ENCODE measurements at regions not wholly inside any gene's neighbourhood (a gene's known extent, or its start where the extent isn't known, plus 50 kb on each side); places are given as distances from the start of the nearest gene placed in this dataset.

GRCh38 chr21:24850121-24850520 lies 757.2 kb downstream of the MRPL39 start (continued):
- TF ChIP-seq EZH2phosphoT487 (IDR thresholded peaks at IDR 0.05; ENCODE audit: unreplicated experiment) (no peak), ZNF331 (CRISPR knock-in tag; IDR thresholded peaks at IDR 0.05; ENCODE audit: low read depth) (no peak), CREB1 (CRISPR knock-in tag; IDR thresholded peaks at IDR 0.05; ENCODE audit: low read depth) (no peak), NANOG (IDR thresholded peaks at IDR 0.05; ENCODE audit: borderline replicate concordance) (no peak), ZNF114 (CRISPR knock-in tag; IDR thresholded peaks at IDR 0.05) (no peak)

DNA sequence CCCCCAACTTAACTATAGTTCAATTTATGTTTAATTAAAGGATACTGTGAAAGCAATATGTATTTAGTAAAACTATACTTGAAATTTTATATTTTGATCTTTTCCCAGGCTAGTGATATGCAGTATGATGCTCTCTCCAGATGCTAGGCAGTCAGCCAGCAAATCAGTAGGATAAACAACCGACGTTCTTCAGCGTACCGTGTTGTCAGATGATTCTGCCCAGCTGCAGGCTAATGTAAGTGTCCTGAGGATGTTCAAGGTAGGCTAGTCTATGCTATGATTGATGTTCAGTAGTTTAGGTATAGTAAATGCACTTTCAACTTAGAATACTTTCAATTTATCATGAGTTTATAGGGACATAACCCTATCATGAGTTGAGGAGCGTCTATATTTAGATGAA lies 762.6 kb downstream of the MRPL39 start:
- no peaks in the 10 kb centered on the region for H4K20me1 ChIP-seq (replicated peaks; ENCODE audit: insufficient read depth)
- Mint-ChIP-seq H3K27me3 (ENCODE audit: insufficient read depth, low read depth, poor library complexity) (peaks cover 2% of the 10 kb centered on the region), H3K27ac (no peak overlapping the region), H3K4me3 (no peak overlapping the region), H3K4me1 (no peaks in the 10 kb centered on the region), H3K36me3 (ENCODE audit: low read depth) (peaks cover 5% of the 10 kb centered on the region), H3K9me3 (peaks cover 69% of the 10 kb centered on the region)
- no peak overlapping the region for H2AFZ ChIP-seq
- H3K4me1 ChIP-seq (ENCODE audit: insufficient read depth): no peaks in the 10 kb centered on the region
- H3K4me3 ChIP-seq: no peak overlapping the region
- no peak for DNase-seq (ENCODE audit: low spot score)
- H3K27ac ChIP-seq (ENCODE audit: low read depth): no peak overlapping the region
- no peaks in the 10 kb centered on the region; the same call in none of the 2 replicates for H3K9me2 ChIP-seq (ENCODE audit: insufficient read depth)
- no peak for ATAC-seq
- no peaks in the 10 kb centered on the region for H3K79me2 ChIP-seq (replicated peaks; ENCODE audit: insufficient read depth)
- H3F3A ChIP-seq (replicated peaks; ENCODE audit: low read depth): no peaks in the 10 kb centered on the region
- no peak overlapping the region for H3K4me2 ChIP-seq
- no peaks in the 10 kb centered on the region for H3K36me3 ChIP-seq (ENCODE audit: insufficient read depth)
- TF ChIP-seq, protein P1, sequence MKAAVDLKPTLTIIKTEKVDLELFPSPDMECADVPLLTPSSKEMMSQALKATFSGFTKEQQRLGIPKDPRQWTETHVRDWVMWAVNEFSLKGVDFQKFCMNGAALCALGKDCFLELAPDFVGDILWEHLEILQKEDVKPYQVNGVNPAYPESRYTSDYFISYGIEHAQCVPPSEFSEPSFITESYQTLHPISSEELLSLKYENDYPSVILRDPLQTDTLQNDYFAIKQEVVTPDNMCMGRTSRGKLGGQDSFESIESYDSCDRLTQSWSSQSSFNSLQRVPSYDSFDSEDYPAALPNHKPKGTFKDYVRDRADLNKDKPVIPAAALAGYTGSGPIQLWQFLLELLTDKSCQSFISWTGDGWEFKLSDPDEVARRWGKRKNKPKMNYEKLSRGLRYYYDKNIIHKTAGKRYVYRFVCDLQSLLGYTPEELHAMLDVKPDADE (IDR thresholded peaks at IDR 0.05): no peak
- TF ChIP-seq ZNF331 (CRISPR knock-in tag; IDR thresholded peaks at IDR 0.05; ENCODE audit: low read depth): no peak
- TF ChIP-seq EZH2phosphoT487 (IDR thresholded peaks at IDR 0.05; ENCODE audit: unreplicated experiment): no peak
- TF ChIP-seq, protein P2, sequence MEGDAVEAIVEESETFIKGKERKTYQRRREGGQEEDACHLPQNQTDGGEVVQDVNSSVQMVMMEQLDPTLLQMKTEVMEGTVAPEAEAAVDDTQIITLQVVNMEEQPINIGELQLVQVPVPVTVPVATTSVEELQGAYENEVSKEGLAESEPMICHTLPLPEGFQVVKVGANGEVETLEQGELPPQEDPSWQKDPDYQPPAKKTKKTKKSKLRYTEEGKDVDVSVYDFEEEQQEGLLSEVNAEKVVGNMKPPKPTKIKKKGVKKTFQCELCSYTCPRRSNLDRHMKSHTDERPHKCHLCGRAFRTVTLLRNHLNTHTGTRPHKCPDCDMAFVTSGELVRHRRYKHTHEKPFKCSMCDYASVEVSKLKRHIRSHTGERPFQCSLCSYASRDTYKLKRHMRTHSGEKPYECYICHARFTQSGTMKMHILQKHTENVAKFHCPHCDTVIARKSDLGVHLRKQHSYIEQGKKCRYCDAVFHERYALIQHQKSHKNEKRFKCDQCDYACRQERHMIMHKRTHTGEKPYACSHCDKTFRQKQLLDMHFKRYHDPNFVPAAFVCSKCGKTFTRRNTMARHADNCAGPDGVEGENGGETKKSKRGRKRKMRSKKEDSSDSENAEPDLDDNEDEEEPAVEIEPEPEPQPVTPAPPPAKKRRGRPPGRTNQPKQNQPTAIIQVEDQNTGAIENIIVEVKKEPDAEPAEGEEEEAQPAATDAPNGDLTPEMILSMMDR (conservative IDR thresholded peaks at IDR 0.05; ENCODE audit: low read depth in 2 of 2): no peak
- TF ChIP-seq STAT1 (IDR thresholded peaks at IDR 0.05; ENCODE audit: unreplicated experiment): no peak
- TF ChIP-seq JUNB (IDR thresholded peaks at IDR 0.05; ENCODE audit: unreplicated experiment): no peak
- TF ChIP-seq NANOG (IDR thresholded peaks at IDR 0.05; ENCODE audit: borderline replicate concordance): no peak
- TF ChIP-seq, protein P3, sequence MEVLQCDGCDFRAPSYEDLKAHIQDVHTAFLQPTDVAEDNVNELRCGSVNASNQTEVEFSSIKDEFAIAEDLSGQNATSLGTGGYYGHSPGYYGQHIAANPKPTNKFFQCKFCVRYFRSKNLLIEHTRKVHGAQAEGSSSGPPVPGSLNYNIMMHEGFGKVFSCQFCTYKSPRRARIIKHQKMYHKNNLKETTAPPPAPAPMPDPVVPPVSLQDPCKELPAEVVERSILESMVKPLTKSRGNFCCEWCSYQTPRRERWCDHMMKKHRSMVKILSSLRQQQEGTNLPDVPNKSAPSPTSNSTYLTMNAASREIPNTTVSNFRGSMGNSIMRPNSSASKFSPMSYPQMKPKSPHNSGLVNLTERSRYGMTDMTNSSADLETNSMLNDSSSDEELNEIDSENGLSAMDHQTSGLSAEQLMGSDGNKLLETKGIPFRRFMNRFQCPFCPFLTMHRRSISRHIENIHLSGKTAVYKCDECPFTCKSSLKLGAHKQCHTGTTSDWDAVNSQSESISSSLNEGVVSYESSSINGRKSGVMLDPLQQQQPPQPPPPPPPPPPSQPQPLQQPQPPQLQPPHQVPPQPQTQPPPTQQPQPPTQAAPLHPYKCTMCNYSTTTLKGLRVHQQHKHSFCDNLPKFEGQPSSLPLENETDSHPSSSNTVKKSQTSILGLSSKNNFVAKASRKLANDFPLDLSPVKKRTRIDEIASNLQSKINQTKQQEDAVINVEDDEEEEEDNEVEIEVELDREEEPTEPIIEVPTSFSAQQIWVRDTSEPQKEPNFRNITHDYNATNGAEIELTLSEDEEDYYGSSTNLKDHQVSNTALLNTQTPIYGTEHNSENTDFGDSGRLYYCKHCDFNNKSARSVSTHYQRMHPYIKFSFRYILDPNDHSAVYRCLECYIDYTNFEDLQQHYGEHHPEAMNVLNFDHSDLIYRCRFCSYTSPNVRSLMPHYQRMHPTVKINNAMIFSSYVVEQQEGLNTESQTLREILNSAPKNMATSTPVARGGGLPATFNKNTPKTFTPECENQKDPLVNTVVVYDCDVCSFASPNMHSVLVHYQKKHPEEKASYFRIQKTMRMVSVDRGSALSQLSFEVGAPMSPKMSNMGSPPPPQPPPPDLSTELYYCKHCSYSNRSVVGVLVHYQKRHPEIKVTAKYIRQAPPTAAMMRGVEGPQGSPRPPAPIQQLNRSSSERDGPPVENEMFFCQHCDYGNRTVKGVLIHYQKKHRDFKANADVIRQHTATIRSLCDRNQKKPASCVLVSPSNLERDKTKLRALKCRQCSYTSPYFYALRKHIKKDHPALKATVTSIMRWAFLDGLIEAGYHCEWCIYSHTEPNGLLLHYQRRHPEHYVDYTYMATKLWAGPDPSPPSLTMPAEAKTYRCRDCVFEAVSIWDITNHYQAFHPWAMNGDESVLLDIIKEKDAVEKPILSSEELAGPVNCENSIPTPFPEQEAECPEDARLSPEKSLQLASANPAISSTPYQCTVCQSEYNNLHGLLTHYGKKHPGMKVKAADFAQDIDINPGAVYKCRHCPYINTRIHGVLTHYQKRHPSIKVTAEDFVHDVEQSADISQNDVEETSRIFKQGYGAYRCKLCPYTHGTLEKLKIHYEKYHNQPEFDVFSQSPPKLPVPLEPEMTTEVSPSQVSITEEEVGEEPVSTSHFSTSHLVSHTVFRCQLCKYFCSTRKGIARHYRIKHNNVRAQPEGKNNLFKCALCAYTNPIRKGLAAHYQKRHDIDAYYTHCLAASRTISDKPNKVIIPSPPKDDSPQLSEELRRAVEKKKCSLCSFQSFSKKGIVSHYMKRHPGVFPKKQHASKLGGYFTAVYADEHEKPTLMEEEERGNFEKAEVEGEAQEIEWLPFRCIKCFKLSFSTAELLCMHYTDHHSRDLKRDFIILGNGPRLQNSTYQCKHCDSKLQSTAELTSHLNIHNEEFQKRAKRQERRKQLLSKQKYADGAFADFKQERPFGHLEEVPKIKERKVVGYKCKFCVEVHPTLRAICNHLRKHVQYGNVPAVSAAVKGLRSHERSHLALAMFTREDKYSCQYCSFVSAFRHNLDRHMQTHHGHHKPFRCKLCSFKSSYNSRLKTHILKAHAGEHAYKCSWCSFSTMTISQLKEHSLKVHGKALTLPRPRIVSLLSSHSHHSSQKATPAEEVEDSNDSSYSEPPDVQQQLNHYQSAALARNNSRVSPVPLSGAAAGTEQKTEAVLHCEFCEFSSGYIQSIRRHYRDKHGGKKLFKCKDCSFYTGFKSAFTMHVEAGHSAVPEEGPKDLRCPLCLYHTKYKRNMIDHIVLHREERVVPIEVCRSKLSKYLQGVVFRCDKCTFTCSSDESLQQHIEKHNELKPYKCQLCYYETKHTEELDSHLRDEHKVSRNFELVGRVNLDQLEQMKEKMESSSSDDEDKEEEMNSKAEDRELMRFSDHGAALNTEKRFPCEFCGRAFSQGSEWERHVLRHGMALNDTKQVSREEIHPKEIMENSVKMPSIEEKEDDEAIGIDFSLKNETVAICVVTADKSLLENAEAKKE (CRISPR knock-in tag; IDR thresholded peaks at IDR 0.05): no peak
- no peak for TF ChIP-seq POLR2AphosphoS5 (IDR thresholded peaks at IDR 0.05; ENCODE audit: low read depth)
- TF ChIP-seq CREB1 (CRISPR knock-in tag; IDR thresholded peaks at IDR 0.05; ENCODE audit: low read depth): no peak
- TF ChIP-seq EZH2 (IDR thresholded peaks at IDR 0.05; ENCODE audit: low read depth, unreplicated experiment): no peak
- no peak for TF ChIP-seq ZNF114 (CRISPR knock-in tag; IDR thresholded peaks at IDR 0.05)
- no peaks in the 10 kb centered on the region for H3K27me3 ChIP-seq (ENCODE audit: insufficient read depth)

Data from GM23338 (cell line).